GOT3 (cell line): ENCODE measurements at regions not wholly inside any gene's neighbourhood (a gene's known extent, or its start where the extent isn't known, plus 50 kb on each side); places are given as distances from the start of the nearest gene placed in this dataset.
"Not testable (repeated sequence)": the region's sequence is repeated elsewhere in the genome, so short reads cannot be mapped to it uniquely, and the experiment has no call there.

ENCODE experiments used
- DNase-seq: peaks from one replicate; lab custom pipeline; 2025; ENCODE audit warnings: mixed read lengths; lab: John Stamatoyannopoulos, UW

DNA sequence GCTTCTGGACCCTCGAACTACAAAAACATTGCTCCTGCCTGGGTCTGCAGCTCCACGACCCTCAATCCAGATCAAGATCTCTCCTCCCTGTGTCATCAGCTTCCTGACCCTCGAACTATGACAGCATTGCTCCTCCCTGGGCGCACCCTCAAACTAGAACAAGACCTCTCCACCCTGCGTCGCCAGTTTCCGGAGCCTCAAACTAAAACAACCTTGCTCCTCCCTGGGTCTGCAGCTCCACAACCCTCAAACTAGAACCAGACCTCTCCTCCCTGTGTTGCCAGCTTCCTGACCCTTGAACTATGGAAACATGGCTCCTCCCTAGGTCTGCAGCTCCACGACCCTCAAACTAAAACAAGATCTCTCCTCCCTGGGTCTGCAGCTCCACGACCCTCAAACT, 339.7 kb upstream of the SULF2 start:
- no peak for DNase-seq

DNA sequence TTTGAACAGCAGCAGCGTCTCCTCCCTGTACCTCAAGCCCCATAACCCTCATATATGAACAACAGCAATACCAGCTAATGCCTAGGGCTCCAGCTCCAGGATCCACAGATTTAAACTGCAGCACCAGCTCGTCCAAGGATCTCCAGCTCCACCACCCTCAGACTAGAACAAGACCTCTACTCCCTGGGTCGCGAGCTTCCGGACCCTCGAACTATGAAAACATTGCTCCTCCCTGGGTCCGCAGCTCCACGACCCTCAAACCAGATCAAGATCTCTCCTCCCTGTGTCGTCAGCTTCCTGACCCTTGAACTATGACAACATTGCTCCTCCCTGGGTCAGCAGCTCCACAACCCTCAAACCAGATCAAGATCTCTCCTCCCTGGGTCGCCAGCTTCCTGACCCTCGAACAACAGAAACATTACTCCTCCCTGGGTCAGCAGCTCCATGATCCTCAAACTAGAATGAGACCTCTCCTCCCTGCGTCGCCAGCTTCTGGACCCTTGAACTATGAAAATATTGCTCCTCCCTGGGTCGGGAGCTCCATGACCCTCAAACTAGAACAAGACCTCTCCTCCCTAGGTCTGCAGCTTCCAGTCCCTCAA, 339.0 kb upstream of the SULF2 start:
- DNase-seq, result no peak

DNA sequence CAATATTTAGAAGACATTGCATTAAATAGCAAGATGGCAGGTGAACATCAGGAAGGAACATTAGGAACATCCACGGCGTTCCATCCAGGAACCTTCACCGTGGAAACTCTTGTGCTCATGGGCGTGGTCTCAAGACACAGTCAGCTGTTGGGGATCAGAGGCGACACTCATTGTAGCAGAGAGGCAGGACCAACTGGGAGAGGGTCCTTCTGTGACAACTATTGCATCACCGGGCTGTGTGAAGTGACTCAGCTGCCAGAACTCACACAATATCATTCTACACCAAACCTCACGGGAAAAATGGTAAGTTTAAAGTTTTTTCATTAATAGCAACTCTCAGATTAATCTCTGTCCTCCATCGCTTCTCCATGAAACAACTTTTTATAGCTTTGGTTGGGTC, 334.8 kb upstream of the SULF2 start:
- no peak for DNase-seq

- DNase-seq, result not testable (repeated sequence)
These were observed 334.1 kb upstream of the SULF2 start for GRCh38 chr20:48119389-48119788.

DNA sequence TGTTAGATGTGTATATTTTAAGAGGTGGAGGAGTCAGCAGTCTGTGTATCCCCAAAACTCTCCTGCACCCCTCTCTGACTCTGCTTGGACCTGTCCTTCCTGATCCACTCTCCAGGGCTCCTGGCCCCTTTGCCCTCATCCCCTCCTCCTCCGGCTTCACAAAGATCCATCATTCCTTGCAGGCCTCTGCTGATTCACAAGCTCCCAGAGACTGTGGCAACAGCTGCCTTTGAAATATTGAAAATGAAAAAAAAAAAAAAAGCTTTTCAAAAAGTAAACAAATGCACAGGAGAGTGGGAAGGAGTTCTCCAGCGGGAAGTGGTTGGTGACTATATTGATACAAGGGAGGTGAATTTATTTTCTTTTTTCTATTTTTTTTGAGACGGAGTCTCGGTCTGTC, 330.2 kb upstream of the SULF2 start:
- no peak for DNase-seq

DNA sequence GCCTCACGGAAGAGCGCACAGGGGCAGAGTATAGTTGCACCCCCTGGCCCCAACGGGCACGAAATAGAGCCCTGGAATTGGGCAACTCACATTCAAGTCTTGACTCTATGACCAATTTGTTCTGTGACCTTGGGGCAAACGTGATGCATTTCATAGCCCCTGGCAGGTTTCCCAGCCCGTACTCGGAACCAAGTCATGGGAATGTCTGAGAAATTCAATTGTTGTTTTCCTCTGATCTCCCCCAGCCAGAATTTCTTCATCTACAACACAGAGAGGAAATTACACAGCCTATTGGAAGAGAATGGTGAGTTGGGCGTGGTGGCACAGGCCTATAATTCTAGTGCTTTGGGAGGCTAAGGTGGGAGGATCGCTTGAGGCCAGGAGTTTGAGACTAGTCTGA, 322.3 kb upstream of the SULF2 start:
- no peak for DNase-seq

GRCh38 chr20:48106428-48106827, 321.1 kb upstream of the SULF2 start:
- no peak for DNase-seq

DNA sequence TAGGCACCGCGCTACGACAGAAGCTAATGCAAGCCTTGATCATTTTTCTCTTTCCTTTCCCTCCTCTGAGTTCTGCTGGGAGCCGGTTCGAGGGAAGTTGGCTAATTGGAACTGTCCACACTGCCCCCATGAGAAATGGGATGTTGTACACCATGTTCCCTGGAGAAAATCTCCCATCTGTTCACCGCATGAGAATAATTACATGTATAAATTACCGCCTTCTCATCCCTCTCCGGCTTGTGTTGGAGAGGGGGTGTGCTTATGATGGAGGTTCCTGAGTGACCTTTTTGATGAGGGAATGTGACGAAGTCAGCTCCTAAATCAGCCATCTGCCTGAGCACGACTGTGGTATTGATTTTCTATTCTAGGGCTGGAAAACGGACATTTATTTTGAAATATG, 320.2 kb upstream of the SULF2 start:
- no peak for DNase-seq

- no peak for DNase-seq
These were observed 317.8 kb upstream of the SULF2 start for GRCh38 chr20:48102931-48103660.

DNA sequence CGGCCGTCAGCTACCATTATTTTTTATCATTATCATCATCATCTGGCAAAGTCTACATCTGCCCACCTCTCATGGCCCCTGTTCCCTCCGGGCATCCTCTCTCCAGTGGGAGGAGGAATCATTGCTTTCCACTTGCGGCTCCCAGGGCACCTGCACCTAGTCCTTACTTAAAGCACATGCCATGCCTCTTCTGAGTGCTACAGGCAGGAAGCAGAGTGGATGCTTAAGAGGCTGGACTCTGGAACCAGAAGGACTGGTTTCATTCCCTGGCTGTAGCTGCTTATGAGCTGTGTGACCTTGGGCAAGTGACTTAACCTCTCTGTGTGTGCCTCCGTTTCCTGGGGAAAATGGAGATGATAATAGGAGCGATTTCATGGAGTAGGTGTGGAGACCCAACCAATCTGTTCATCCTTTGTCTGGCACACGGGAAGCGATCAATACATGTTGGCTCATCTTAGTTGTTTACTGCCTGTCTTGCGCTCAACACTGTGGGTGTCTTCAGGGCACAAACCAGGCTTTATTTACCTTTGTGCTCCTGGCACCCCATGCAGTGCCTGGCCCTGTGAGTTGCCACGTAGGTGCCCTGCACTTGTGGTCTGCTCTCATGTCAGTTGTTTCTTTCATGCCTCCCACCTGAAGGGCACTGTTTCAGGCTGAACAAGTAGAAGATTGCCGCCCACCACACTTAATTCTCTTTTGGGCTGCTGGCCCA, 317.0 kb upstream of the SULF2 start:
- no peak for DNase-seq

- DNase-seq, result no peak
These were observed 315.2 kb upstream of the SULF2 start for GRCh38 chr20:48100483-48100882.

DNA sequence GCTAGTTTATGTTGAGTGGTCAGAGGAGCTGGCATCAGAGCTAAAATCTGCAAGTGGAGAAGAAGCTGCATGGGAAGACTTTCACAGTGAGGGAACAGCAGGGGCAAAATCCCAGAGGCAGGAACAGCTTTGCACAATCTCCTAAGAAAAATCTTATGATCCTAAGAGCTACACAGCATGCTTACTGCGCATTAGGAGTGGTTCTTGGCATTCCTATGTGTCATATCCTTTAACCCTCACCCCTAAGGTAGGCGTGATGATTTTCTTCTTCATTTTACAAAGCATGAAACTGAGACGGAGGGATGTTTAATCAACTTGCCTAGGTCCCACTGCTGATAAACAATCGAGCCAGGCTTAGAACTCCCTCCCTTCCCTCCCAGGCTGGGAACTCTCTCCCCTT, 313.6 kb upstream of the SULF2 start:
- no peak for DNase-seq

DNA sequence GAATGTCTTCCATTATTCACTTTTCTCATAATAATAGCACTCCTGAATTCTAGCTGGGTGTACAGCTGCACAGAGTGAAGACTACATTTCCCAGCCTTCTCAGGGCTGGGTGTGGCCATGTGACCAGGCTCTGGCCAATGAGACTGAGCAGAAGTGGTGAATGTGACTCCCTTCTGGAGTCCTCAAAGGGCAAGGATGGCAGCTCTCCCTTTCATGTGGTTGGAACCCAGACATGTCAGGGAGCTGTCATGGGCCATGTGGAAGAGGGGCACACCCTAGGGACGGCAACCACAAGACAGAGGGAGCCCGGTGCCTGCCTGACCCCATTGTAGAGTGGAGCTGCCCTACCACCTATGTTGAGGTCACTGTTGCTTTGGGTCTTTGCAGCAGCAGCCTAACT, 312.8 kb upstream of the SULF2 start:
- no peak for DNase-seq

DNA sequence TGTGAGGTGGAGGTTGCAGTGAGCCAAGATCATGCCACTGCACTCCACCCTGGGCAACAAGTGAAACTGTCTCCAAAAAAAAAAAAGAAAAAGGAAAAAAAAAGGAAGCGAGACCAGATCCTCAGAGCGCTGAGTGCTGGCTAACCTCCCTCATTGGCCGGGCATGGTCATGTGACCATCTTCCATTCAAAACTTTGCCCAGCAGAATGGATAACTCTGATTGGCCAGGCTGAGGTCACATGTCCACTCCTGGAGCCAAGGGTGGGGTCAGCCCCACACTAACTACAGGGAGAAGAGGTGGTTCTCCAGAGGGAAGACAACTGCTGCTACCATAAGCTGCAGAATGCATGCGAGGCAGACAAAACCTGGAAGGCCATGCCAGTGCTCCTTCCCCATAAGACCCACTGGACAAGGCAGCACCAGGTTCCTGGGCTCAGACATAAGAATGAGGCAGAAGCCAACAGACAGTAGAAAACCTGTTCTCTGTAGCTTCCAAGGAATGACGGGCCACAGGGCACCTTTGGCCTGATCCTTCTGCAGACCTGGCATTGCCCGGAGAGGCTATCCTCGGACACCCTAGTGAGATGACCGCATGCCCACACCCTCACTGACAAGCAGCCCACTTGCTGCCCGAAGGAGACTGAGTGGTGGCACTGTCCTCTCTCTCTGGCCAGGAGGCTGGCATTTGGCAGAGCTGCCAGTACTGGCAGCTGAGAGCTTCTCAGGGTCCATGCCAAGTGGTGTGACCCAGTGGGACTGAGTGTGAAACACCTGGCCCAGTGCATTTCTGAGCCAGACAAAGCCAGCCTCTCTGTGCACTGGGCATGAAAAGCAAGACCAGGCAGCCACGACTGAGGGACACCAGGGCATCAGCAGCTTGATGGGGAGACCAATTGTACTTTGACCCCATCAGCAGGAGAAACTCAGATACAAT, 311.9 kb upstream of the SULF2 start:
- DNase-seq, result no peak

DNA sequence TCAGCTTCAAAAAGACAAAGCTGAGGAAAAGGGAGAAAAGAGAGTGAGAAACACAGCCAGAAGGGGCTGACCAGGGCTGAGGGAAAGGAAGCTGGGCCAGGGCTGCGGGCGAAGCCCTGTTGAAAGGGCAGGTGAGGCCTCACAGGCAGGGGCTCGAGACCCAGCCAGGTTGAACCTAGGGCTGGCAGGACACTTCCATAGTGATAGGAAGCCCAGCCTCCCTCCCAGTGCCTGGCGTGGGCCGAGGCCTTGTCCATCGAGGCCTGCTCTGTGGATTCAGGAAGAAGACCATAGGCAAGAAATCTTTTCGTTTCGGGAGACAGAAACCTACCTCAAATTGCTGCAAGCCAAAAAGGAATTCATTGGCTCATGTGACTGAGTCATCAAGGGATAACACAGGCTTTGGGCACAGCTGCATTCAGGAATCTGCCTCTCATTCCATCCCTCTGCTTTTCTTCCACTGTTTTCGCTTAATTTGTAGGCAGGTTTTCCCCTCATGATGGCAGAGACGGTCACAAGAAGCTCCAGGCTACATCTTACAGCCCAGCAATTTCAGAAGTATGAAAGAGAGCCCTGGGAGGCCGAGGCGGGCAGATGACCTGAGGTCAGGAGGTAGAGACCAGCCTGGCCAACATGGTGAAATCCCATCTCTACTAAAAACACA, 311.1 kb upstream of the SULF2 start:
- DNase-seq, result no peak

DNA sequence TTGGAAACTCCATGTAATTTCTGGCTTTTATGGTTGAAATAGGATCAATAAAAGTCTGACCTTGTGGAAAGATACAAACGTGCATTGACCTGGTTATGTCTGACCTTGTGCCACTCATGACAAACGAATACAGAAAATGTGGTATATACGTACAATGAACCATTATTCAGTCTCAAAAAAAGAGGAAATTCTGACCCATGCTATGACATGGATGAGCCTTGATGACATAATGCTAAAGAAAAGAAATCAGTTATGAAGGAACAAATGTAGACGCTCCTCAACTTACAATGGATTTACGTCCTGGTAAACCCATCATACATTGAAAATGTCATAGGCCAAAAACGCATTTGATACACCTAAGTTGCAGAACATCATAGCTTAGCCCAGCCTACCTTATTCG, 309.7 kb upstream of the SULF2 start:
- no peak for DNase-seq

DNA sequence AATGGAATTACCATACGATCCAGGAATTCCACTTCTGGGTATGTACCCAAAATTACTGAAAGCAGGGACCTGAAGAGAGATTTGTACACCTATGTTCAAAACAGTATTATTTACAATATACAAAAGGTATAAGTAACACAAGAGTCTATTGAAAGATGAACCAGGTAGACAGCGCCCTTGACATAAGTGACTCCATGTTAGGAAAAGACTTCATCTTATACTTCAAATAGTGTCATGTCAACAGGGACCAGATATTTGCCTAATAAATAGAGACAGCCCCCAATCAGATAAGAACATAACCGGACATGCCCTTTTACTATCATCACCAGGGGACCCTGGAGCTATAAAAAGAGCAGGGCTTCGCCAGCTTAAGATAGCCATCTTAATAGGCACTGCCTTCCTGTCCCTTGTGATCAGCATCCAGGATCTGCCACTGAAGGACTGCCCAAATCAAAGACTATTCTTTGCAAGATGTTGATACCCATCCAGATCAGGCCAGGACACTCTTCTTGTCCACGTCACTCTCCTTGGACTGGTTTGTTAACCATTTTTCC, 309.0 kb upstream of the SULF2 start:
- no peak for DNase-seq

DNA sequence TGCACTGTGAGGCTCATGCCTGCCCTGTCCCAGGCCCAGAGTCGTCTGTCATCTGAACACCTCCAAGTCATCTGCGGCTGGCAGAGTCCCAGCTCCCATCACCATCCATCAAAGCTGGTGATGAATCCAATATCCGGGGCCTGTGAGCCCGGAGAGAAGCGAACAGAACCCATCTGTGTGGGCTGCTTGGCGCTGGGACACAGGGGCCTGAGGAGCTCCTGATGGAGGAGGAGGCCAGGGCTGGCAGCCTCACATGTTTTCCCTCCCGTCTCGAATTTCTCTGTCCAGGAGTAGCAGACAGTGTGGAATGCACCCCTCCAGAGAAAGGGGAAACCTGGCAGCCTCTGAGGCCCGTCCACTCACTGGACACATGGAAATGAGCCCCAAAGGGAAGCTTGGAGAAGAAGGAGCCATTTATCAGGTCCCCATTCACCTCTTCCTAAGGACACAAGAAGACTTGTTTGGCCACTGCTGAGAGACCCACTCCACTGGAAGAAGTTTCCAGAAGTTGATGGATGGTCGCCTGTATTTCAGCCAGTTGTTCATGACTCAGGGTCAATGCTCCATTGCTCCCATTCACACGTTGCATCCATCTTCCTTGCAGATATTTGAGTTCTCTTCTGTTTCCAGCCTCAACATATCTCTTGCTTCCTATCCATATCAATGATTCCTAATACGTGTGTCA, 307.5 kb upstream of the SULF2 start:
- no peak for DNase-seq

GRCh38 chr20:48090784-48091183, 305.5 kb upstream of the SULF2 start:
- no peak for DNase-seq

DNA sequence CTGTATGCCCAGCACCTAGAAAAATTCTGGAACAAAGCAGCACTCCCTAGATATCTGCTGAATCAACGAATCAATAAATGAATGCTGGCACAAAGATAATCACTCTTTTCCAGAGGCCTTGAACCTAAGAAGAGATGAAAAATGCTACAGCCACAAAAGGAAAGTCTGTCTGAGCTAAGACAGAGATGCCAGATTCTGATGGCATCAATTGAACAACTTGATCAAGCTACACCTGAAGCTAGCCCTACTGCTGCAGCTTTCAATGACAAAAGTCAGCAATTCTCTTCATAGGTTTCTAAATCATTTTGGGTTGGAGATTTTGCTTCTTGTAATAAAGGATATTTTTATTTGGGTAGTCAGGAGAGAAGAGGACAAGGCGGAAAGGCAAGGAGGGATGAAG, 305.0 kb upstream of the SULF2 start:
- DNase-seq, result no peak

DNA sequence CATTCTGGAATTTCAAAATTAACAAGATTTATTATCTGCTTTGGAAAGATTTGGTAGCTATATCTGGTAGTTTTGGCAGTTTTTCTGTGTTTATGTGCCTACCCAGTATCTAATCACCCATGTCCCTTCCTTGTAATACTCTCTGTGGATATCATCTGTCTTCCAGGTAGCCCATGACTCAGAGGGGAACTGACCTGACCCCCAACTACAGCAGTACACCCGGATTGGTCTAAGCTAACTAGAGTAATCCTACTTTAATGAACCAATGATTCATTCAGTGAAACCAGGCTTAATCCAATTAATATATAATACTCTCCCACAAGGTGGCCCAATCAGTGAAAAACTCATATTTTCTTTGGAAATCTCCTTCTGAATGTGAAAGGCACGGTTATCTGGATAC, 295.3 kb upstream of the SULF2 start:
- DNase-seq, result no peak
